SU-DHL-6 (cell line): ENCODE measurements at regions not wholly inside any gene's neighbourhood (a gene's known extent, or its start where the extent isn't known, plus 50 kb on each side); places are given as distances from the start of the nearest gene placed in this dataset.

ENCODE experiments used
- H2AFZ ChIP-seq: fragments of 200-600 bp; sonication (generic); 2 replicates; pipeline ENCODE4 v1.6.1; 2014; ENCODE audit warnings: low read depth, mild to moderate bottlenecking, moderate library complexity, mixed read lengths, antibody characterized with exemption, low read length; ENCODE audit not compliant: severe bottlenecking
- H3F3A ChIP-seq: fragments of 200-600 bp; shearing (Covaris generic); 2 replicates; pipeline ENCODE4 v1.6.0; 2016; ENCODE audit warnings: antibody characterized with exemption, mild to moderate bottlenecking; ENCODE audit not compliant: insufficient read depth
- H3K27ac ChIP-seq: fragments of 200-600 bp; sonication (generic); 2 replicates; pipeline ENCODE4 v1.5.1; 2016; ENCODE audit warnings: low read depth, mild to moderate bottlenecking, low read length, moderate library complexity, mixed read lengths
- H3K27me3 ChIP-seq: fragments of 200-600 bp; sonication (generic), shearing (Covaris generic); 2 replicates; pipeline ENCODE4 v1.6.0; 2014; ENCODE audit warnings: mild to moderate bottlenecking, low read length
- H3K36me3 ChIP-seq: fragments of 200-600 bp; sonication (generic); 2 replicates; pipeline ENCODE4 v1.6.1; 2014; ENCODE audit warnings: mild to moderate bottlenecking, low read length, mixed read lengths
- H3K4me2 ChIP-seq: fragments of 300-600, 200-600 bp; shearing (Covaris generic), sonication (generic); 2 replicates; pipeline ENCODE4 v1.6.0; 2014; ENCODE audit warnings: low read length, low read depth, mild to moderate bottlenecking; ENCODE audit not compliant: poor library complexity, severe bottlenecking
- H3K4me3 ChIP-seq: fragments of 200-600 bp; sonication (generic); 2 replicates; pipeline ENCODE4 v1.5.1; 2014; ENCODE audit warnings: antibody characterized with exemption, low read length, mild to moderate bottlenecking, mixed read lengths; ENCODE audit not compliant: insufficient read depth, poor library complexity, severe bottlenecking
- H3K79me2 ChIP-seq: fragments of 200-600 bp; sonication (generic); 2 replicates; pipeline ENCODE4 v1.6.1; 2014; ENCODE audit warnings: mild to moderate bottlenecking, low read length, moderate library complexity; ENCODE audit not compliant: insufficient read depth
- H3K9ac ChIP-seq: fragments of 200-600 bp; sonication (generic); 2 replicates; pipeline ENCODE4 v1.7.0; 2014; ENCODE audit warnings: mild to moderate bottlenecking, low read length
- H3K9me2 ChIP-seq: fragments of 200-600 bp; sonication (generic); replicated peaks from 2 replicates; pipeline ENCODE4 v1.6.1; 2014; ENCODE audit warnings: low read length; ENCODE audit not compliant: insufficient read depth
- H3K9me3 ChIP-seq: fragments of 200-600 bp; sonication (generic); 2 replicates; pipeline ENCODE4 v1.6.1; 2014; ENCODE audit warnings: low read length, mixed read lengths; ENCODE audit not compliant: insufficient read depth
- H4K20me1 ChIP-seq: fragments of 200-600 bp; sonication (generic); 2 replicates; pipeline ENCODE4 v1.6.1; 2014; ENCODE audit warnings: low read depth, mild to moderate bottlenecking, antibody characterized with exemption, low read length, moderate library complexity, mixed read lengths
- CTCF ChIP-seq: fragments of 200-600 bp; sonication (generic); IDR thresholded peaks from one replicate; pipeline ENCODE4 v1.5.1; 2017; ENCODE audit warnings: antibody characterized with exemption, mild to moderate bottlenecking, low read length, moderate library complexity; ENCODE audit not compliant: insufficient read depth, poor library complexity, severe bottlenecking
- EZH2phosphoT487 ChIP-seq: fragments of 200-600 bp; sonication (generic), shearing (Covaris generic); conservative IDR thresholded peaks from 2 replicates; pipeline ENCODE4 v1.6.1; 2018; ENCODE audit warnings: mild to moderate bottlenecking, antibody characterized with exemption, low read length, moderate library complexity, mixed read lengths

- no peaks in the 10 kb centered on the region for H4K20me1 ChIP-seq
- H2AFZ ChIP-seq: no peak overlapping the region
- H3K9me2 ChIP-seq: no peaks in the 10 kb centered on the region
- no peaks in the 10 kb centered on the region for H3F3A ChIP-seq
- no peak overlapping the region for H3K27ac ChIP-seq
- no peak overlapping the region for H3K4me3 ChIP-seq
- no peaks in the 10 kb centered on the region for H3K9me3 ChIP-seq
- no peaks in the 10 kb centered on the region for H3K36me3 ChIP-seq
- no peak overlapping the region for H3K9ac ChIP-seq
- H3K27me3 ChIP-seq: no peaks in the 10 kb centered on the region
- no peak overlapping the region for H3K4me2 ChIP-seq
- no peaks in the 10 kb centered on the region for H3K79me2 ChIP-seq
- TF ChIP-seq CTCF (no peak), EZH2phosphoT487 (no peak)
These were observed 346.2 kb upstream of the FAR2 start for GRCh38 chr12:28802706-28803438.

- no peak overlapping the region for H2AFZ ChIP-seq
- no peak overlapping the region for H3K4me2 ChIP-seq
- H3K9me3 ChIP-seq: no peaks in the 10 kb centered on the region
- H3F3A ChIP-seq: no peaks in the 10 kb centered on the region
- H3K36me3 ChIP-seq: no peaks in the 10 kb centered on the region
- TF ChIP-seq EZH2phosphoT487 (no peak), CTCF (no peak)
- no peaks in the 10 kb centered on the region for H3K27me3 ChIP-seq
- no peak overlapping the region for H3K9ac ChIP-seq
- H3K27ac ChIP-seq: no peak overlapping the region
- no peak overlapping the region for H3K4me3 ChIP-seq
- H3K79me2 ChIP-seq: no peaks in the 10 kb centered on the region
- no peaks in the 10 kb centered on the region for H3K9me2 ChIP-seq
- H4K20me1 ChIP-seq: no peaks in the 10 kb centered on the region
These were observed 341.5 kb upstream of the FAR2 start for GRCh38 chr12:28807535-28807934.

- TF ChIP-seq CTCF (no peak), EZH2phosphoT487 (no peak)
- H3K4me3 ChIP-seq: no peak overlapping the region
- H3K4me2 ChIP-seq: no peak overlapping the region
- no peaks in the 10 kb centered on the region for H3K36me3 ChIP-seq
- no peak overlapping the region for H3K9ac ChIP-seq
- H3K9me2 ChIP-seq: no peaks in the 10 kb centered on the region
- H3K27me3 ChIP-seq: no peaks in the 10 kb centered on the region
- H3K27ac ChIP-seq: no peak overlapping the region
- no peaks in the 10 kb centered on the region for H3K79me2 ChIP-seq
- no peaks in the 10 kb centered on the region for H4K20me1 ChIP-seq
- H2AFZ ChIP-seq: no peak overlapping the region
- H3K9me3 ChIP-seq: no peaks in the 10 kb centered on the region
- no peaks in the 10 kb centered on the region for H3F3A ChIP-seq
These were observed 337.6 kb upstream of the FAR2 start for GRCh38 chr12:28811457-28811856.
